NCI-H446 (cell line): ENCODE measurements at regions not wholly inside any gene's neighbourhood (a gene's known extent, or its start where the extent isn't known, plus 50 kb on each side); places are given as distances from the start of the nearest gene placed in this dataset.
"Not testable (repeated sequence)": the region's sequence is repeated elsewhere in the genome, so short reads cannot be mapped to it uniquely, and the experiment has no call there.

ENCODE experiments used
- DNase-seq, 2 experiments: peaks; one replicate each; lab custom pipeline; 2025; lab: John Stamatoyannopoulos, UW

DNA sequence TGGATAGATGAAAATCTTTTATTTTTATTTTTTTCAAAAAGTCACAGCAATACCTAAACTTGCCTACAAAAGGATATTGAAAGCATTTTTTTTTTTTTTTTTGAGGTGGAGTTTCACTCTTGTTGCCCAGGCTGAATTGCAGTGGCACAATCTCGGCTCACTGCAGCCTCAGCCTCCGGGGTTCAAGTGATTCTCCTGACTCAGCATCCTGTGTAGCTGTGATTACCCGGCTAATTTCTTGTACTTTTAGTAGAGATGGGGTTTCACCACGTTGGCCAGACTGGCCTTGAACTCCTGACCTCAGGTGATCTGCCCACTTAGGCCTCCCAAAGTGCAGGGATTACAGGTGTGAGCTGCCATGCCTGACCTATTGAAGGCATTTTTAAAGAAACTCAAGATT is 69.1 kb upstream of the DGKB start:
- DNase-seq: not testable (repeated sequence)

DNA sequence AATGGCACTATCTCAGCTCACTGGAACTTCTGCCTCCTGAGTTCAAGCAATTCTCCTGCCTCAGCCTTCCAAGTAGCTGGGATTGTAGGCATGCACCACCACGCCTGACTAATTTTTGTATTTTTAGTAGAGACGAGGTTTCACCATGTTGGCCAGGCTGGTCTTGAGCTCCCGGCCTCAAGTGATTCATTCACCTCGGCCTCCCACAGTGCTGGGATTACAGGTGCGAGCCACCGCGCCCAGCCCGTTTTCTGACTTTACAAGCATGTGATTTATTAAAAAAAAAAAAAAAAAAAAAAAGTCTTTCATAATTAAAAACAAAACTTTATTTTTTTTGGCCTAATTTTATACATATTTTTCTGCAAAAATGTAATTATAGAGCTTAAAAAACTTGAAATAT is 64.8 kb upstream of the DGKB start:
- DNase-seq: not testable (repeated sequence)

GRCh38 chr7:14962778-14963177 is 60.2 kb upstream of the DGKB start:
- no peak for DNase-seq

- no peak for DNase-seq
Observed at GRCh38 chr7:14960721-14961120, 58.2 kb upstream of the DGKB start.

- no peak for DNase-seq
Observed at GRCh38 chr7:14959339-14959738, 56.8 kb upstream of the DGKB start.

GRCh38 chr7:14954035-14954434 is 51.5 kb upstream of the DGKB start:
- no peak for DNase-seq
